Panc1 (cell line): ENCODE measurements at regions not wholly inside any gene's neighbourhood (a gene's known extent, or its start where the extent isn't known, plus 50 kb on each side); places are given as distances from the start of the nearest gene placed in this dataset.

ENCODE experiments used
- POLR2AphosphoS5 ChIP-seq: IDR thresholded peaks from 2 replicates; pipeline ENCODE4 v1.6.1; 2012; ENCODE audit warnings: mild to moderate bottlenecking, low read depth, low read length, moderate library complexity
- SIN3A ChIP-seq: IDR thresholded peaks from 2 replicates; pipeline ENCODE4 v1.6.1; 2012; ENCODE audit warnings: low read depth, mild to moderate bottlenecking, low read length, moderate library complexity, borderline replicate concordance; ENCODE audit not compliant: insufficient read depth
- TCF7L2 ChIP-seq: IDR thresholded peaks from 2 replicates; pipeline ENCODE4 v1.6.1; 2011; ENCODE audit warnings: mild to moderate bottlenecking, low read depth, low read length, inconsistent platforms
- TF ChIP-seq, protein P1 (sequence below): fragments of 450-650 bp; IDR thresholded peaks from 2 replicates; pipeline ENCODE4 v1.5.1; 2017; ENCODE audit warnings: mild to moderate bottlenecking

DNA sequence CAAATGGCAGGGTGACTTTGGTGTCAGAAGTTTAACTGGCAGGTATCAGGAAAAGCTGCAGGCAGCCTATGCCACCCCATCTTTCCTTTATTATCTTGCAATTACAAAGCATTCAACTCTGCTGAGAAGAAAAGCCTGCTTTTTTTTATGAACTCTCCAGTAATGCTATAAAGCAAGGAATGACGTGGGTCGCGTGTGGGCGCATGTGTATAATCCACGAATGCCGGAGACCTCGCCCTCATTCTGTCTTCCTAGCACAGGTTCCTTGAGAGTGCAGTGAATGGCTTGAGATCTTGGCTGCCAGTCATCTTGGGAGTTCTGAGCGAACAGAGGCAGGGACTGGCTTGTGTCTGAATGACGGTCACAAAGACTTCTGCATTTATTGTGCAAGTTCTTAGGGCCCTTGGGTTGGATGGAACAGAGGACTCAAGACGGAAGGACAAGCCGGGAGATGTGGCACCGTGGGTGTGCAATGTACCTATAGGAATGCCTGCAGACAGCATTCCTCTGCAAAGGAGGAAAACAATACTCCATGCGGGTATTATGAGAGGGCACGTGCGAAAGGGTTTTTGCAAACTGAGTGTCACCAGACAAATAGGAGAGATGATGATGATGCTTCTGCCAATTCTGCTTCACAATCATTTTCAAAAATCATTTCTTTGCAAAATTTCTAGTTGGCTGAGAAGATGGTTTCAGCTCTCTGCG lies 96.1 kb upstream of the ELAC2 start:
- TF ChIP-seq POLR2AphosphoS5, result no peak
- TF ChIP-seq, protein P1, sequence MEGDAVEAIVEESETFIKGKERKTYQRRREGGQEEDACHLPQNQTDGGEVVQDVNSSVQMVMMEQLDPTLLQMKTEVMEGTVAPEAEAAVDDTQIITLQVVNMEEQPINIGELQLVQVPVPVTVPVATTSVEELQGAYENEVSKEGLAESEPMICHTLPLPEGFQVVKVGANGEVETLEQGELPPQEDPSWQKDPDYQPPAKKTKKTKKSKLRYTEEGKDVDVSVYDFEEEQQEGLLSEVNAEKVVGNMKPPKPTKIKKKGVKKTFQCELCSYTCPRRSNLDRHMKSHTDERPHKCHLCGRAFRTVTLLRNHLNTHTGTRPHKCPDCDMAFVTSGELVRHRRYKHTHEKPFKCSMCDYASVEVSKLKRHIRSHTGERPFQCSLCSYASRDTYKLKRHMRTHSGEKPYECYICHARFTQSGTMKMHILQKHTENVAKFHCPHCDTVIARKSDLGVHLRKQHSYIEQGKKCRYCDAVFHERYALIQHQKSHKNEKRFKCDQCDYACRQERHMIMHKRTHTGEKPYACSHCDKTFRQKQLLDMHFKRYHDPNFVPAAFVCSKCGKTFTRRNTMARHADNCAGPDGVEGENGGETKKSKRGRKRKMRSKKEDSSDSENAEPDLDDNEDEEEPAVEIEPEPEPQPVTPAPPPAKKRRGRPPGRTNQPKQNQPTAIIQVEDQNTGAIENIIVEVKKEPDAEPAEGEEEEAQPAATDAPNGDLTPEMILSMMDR, result no peak
- no peak for TF ChIP-seq TCF7L2
- no peak for TF ChIP-seq SIN3A
